Adrenal gland (tissue), 5 donors: ENCODE measurements at regions not wholly inside any gene's neighbourhood (a gene's known extent, or its start where the extent isn't known, plus 50 kb on each side); places are given as distances from the start of the nearest gene placed in this dataset.

Experiments used
- POLR2A ChIP-seq, 2 donors: fragments of 450-650 bp; IDR thresholded peaks; one replicate each; pipeline ENCODE4 v1.6.1; 2017; ENCODE audit warnings: antibody characterized with exemption in 2 of 2, mild to moderate bottlenecking in 2 of 2, moderate library complexity in 1 of 2
- TF ChIP-seq, protein P1 (sequence below), 6 experiments: fragments of 450-650 bp in 4 of 6; fragments of 200-600 bp in 2 of 6; sonication (generic) in 1 of 6; IDR thresholded peaks; 1 replicate in 5 of 6; 2 replicates in 1 of 6; pipeline versions ENCODE4 v1.5.1 to v1.8.0; 2016 to 2021; ENCODE audit warnings: antibody characterized with exemption in 6 of 6, mild to moderate bottlenecking in 2 of 6, moderate library complexity in 1 of 6
- donor health status: DM: no; HTN: no; CAD: no.

DNA sequence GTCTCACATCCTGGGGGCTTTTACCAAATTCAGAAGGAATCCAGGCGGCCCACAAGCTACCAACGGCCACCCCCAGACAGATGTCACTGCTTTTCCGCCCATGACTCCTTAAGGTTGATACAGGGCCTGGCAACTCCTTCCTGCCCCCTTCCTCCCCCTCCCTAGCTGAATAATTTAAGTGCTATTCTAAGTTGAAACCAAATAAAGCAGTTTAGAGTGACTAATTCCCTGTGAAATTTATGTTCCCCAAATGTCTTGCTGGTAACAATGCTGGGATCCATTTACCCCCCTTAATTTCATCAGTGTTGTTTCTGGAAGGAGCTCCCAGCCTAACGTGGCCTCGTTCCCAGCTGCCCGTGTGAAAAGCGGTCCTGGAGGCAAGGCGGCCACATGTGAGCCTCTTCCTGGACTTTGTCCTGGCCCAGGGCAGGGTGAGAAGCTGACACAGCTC lies 109.6 kb downstream of the TMEM130 start:
- TF ChIP-seq, protein P1, sequence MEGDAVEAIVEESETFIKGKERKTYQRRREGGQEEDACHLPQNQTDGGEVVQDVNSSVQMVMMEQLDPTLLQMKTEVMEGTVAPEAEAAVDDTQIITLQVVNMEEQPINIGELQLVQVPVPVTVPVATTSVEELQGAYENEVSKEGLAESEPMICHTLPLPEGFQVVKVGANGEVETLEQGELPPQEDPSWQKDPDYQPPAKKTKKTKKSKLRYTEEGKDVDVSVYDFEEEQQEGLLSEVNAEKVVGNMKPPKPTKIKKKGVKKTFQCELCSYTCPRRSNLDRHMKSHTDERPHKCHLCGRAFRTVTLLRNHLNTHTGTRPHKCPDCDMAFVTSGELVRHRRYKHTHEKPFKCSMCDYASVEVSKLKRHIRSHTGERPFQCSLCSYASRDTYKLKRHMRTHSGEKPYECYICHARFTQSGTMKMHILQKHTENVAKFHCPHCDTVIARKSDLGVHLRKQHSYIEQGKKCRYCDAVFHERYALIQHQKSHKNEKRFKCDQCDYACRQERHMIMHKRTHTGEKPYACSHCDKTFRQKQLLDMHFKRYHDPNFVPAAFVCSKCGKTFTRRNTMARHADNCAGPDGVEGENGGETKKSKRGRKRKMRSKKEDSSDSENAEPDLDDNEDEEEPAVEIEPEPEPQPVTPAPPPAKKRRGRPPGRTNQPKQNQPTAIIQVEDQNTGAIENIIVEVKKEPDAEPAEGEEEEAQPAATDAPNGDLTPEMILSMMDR (IDR thresholded peaks at IDR 0.05): no peak
- TF ChIP-seq POLR2A (IDR thresholded peaks at IDR 0.05): no peak
